Femur (tissue), 1 donor: ENCODE measurements at regions not wholly inside any gene's neighbourhood (a gene's known extent, or its start where the extent isn't known, plus 50 kb on each side); places are given as distances from the start of the nearest gene placed in this dataset.
A peak's percentile ranks its signal among the peaks of the same experiment; 100 is the strongest.
"Not testable (repeated sequence)": the region's sequence is repeated elsewhere in the genome, so short reads cannot be mapped to it uniquely, and the experiment has no call there.

ENCODE experiments used
- DNase-seq: peaks from one replicate; pipeline ENCODE4 v3.0.0-alpha.2; 2017

GRCh38 chr19:37303591-37304171, 67.2 kb upstream of the ZNF527 start:
- DNase-seq: no peak

DNA sequence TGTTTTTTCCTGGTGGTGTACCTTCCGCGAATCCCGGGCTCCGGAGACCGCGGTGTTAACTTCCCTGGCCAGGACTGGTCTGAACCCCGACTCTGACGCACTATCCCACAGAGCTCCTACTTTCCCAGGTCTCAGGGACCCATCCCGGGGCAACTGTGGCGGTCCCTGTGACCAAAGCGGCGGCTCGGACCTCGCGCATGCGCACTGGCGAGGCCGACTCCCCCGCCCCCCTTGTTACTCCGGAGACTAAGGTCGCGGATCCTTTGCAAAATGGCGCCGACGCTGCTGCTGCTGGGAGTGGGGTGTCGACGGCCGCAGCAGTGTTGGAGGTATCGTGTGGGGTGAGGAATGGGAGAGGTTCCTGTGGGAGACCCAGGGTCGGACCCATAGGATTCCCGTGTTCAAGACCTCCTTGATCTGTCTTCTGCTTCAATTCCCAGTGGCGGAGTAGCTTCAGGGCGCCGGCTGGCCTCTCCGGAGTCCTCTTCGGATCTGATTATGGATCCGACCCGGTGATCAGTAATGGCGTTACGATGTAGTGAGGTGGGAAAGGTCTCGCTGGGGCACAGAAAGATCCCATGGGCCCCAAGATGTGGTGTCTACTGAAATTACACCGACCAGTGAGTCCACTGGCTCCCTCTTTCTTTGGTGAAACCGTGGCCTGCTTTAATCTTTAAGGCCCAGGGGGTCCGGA, 66.6 kb upstream of the ZNF527 start:
- DNase-seq: peak; percentile 70

DNA sequence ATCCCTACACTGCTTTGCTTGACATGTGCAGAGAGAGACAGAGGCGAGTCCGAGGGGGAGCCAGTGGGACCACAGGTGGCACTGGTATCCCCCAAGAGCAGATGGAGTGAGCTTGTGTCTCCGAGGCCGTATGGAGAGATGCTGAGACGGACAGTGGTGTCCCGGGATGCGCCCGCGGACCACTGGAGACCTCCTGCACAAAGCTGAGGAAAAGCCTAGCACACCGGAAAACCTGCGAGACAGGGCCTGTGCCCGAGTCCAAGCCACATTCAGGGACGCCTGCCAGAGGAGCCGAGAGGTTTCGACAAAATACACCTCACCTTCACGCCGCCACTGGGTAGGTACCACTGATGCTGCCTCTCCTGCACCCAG, 66.0 kb upstream of the ZNF527 start:
- DNase-seq: no peak

- no peak for DNase-seq
These were observed 64.4 kb upstream of the ZNF527 start for GRCh38 chr19:37306383-37306963.

- DNase-seq: no peak
These were observed 60.9 kb upstream of the ZNF527 start for GRCh38 chr19:37309834-37310575.

GRCh38 chr19:37312531-37313334, 58.2 kb upstream of the ZNF527 start:
- peak; percentile 71 for DNase-seq

DNA sequence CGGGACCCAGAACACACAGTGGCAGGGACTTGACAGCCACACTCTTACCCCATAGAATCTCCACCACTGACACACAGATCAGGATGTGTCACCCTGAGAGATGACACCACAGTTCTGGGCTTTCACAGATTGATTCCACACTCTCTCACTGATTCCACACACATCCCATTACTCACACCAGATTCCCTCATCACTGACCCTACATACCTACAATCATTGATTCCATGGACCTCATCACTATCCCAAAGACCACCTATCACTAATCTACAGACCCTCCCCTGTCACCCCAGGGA, 57.6 kb upstream of the ZNF527 start:
- no peak for DNase-seq

DNA sequence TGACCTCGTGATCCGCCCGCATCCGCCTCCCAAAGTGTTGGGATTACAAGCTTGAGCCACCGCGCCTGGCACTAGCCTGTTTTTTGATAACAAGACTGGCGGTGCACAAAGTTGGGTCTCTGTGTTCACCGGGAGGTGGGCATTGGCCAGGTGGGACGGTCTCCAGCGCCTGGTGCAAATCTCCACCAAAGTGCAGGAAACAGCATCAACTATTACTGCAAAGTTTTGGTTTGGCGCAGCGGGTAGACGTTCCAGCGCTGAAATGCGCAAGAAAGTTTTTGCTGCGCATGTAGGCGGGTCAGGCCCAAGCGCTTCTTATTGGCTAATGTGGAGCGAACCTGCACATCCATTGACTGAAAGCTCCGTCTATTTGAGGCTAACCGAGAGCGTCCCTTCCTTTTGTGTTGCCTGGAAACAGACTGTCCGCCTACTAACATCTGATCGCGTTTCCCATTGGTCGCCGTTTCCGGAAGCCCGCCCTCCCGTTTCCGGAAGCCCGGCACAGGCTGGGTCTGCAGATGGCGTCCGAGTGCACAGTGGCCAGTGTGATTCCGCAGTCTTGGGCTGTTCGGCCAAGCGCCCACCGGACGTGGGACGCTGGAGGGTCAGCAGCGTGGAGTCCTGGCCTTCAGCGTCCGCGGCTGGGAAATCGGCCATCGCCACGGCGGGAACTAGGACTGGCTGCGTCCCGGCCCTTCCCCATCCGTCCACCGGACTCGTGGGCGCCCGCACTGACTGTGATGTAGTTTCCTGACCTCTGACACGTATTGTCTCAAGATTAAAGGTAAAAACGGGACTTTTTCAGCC, 53.3 kb upstream of the ZNF527 start:
- DNase-seq: peak; percentile 99

DNA sequence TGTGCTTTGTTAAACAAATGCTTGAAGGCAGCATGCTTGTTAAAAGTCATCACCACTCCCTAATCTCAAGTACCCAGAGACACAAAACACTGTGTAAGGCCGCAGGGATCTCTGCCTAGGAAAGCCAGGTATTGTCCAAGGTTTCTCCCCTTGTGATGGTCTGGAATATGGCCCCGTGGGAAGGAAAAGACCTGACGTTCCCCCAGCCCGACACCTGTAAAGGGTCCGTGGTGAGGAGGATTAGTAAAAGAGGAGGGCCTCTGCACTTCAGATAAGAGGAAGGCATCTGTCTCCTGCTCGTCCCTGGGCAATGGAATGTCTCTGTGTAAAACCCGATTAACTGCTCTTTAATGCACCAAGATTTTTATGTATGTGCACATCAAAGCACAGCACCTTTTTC, 49.9 kb upstream of the ZNF527 start:
- not testable (repeated sequence) for DNase-seq
